ENCODE measurements at regions not wholly inside any gene's neighbourhood (a gene's known extent, or its start where the extent isn't known, plus 50 kb on each side); places are given as distances from the start of the nearest gene placed in this dataset.

GRCh38 chr1:209046058-209046417 lies 537.5 kb upstream of the CAMK1G start:
- no peak overlapping the region for H3K27ac ChIP-seq (ENCODE audit: low read depth, low read length)
- H3K4me3 ChIP-seq (ENCODE audit: low read length), result no peak overlapping the region
- DNase-seq, result no peak
- WGBS, 2 experiments (ENCODE audit: insufficient coverage in 1 of 2, insufficient read length in 1 of 2), result 89% methylated on average over 1 of the region's 1 CpG; no CpG with 5 or more reads in 1 of the 2 experiments
- H3K4me1 ChIP-seq (ENCODE audit: control insufficient read depth, insufficient read depth, low read length), result peaks cover 3% of the 10 kb centered on the region
- H3K27ac Mint-ChIP-seq, result no peak overlapping the region
- H3K36me3 ChIP-seq (ENCODE audit: control insufficient read depth, insufficient read depth, low read length), result no peaks in the 10 kb centered on the region
- no peak for TF ChIP-seq CTCF (conservative IDR thresholded peaks at IDR 0.05)
- H3K4me1 Mint-ChIP-seq, result peaks cover 19% of the 10 kb centered on the region
- H3K9me3 Mint-ChIP-seq, result no peaks in the 10 kb centered on the region
- H3K27me3 Mint-ChIP-seq (ENCODE audit: insufficient read depth), result peaks cover 15% of the 10 kb centered on the region
- no peaks in the 10 kb centered on the region for H3K9me3 ChIP-seq (ENCODE audit: control insufficient read depth, low read length)
- no peaks in the 10 kb centered on the region for H3K36me3 Mint-ChIP-seq (ENCODE audit: low read depth)
- no peaks in the 10 kb centered on the region for H3K27me3 ChIP-seq (ENCODE audit: control insufficient read depth, insufficient read depth, low read length, poor library complexity, severe bottlenecking)
- no peak overlapping the region for H3K9ac ChIP-seq (ENCODE audit: extremely low read depth, low read length, poor library complexity, severe bottlenecking)
- no peak overlapping the region for H3K4me3 Mint-ChIP-seq

DNA sequence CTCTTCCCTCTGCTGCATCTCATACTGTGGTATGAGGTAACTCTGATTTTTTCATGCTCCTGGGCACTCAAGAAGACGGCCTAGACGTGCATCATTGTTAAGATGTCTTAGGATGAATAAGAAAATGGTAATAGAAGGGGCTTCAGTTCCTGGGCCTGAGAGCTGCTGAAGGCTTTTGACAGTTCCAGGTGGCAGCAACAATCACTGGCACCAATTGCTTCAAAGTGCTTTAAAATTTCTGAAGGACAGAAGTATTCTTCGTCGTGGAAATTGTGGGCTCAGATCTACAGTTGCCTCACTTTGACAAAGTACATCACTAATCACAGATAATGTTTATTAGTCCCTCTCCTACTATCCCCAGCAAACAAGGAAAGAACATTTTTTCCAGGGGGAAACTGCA lies 536.6 kb upstream of the CAMK1G start:
- Mint-ChIP-seq H3K9me3 (no peaks in the 10 kb centered on the region), H3K36me3 (ENCODE audit: low read depth) (no peaks in the 10 kb centered on the region), H3K4me1 (peaks cover 19% of the 10 kb centered on the region), H3K4me3 (no peak overlapping the region), H3K27me3 (ENCODE audit: insufficient read depth) (peaks cover 18% of the 10 kb centered on the region), H3K27ac (no peak overlapping the region)
- H3K27ac ChIP-seq (ENCODE audit: low read depth, low read length), result no peak overlapping the region
- TF ChIP-seq CTCF (conservative IDR thresholded peaks at IDR 0.05), result no peak
- H3K27me3 ChIP-seq (ENCODE audit: control insufficient read depth, insufficient read depth, low read length, poor library complexity, severe bottlenecking), result no peaks in the 10 kb centered on the region
- H3K36me3 ChIP-seq (ENCODE audit: control insufficient read depth, insufficient read depth, low read length), result no peaks in the 10 kb centered on the region
- H3K9ac ChIP-seq (ENCODE audit: extremely low read depth, low read length, poor library complexity, severe bottlenecking), result no peak overlapping the region
- no peak for DNase-seq
- no peaks in the 10 kb centered on the region for H3K9me3 ChIP-seq (ENCODE audit: control insufficient read depth, low read length)
- WGBS, 2 experiments (ENCODE audit: insufficient coverage in 1 of 2, insufficient read length in 1 of 2), result 96 to 100% methylated on average over 2 to 4 of the region's 4 CpGs
- H3K4me3 ChIP-seq (ENCODE audit: low read length), result no peak overlapping the region
- peaks cover 3% of the 10 kb centered on the region for H3K4me1 ChIP-seq (ENCODE audit: control insufficient read depth, insufficient read depth, low read length)

- Mint-ChIP-seq H3K27ac (no peak overlapping the region), H3K36me3 (ENCODE audit: low read depth) (no peaks in the 10 kb centered on the region), H3K27me3 (ENCODE audit: insufficient read depth) (peaks cover 27% of the 10 kb centered on the region), H3K4me3 (no peak overlapping the region), H3K9me3 (no peaks in the 10 kb centered on the region), H3K4me1 (peaks cover 19% of the 10 kb centered on the region)
- H3K4me1 ChIP-seq (ENCODE audit: control insufficient read depth, insufficient read depth, low read length), result peaks cover 3% of the 10 kb centered on the region
- no peaks in the 10 kb centered on the region for H3K36me3 ChIP-seq (ENCODE audit: control insufficient read depth, insufficient read depth, low read length)
- no peak overlapping the region for H3K4me3 ChIP-seq (ENCODE audit: low read length)
- no peak overlapping the region for H3K9ac ChIP-seq (ENCODE audit: extremely low read depth, low read length, poor library complexity, severe bottlenecking)
- H3K27ac ChIP-seq (ENCODE audit: low read depth, low read length), result no peak overlapping the region
- 89 to 92% methylated on average over 5 of the region's 5 CpGs for WGBS, 2 experiments (ENCODE audit: insufficient coverage in 1 of 2, insufficient read length in 1 of 2)
- no peaks in the 10 kb centered on the region for H3K27me3 ChIP-seq (ENCODE audit: control insufficient read depth, insufficient read depth, low read length, poor library complexity, severe bottlenecking)
- DNase-seq, result no peak
- no peaks in the 10 kb centered on the region for H3K9me3 ChIP-seq (ENCODE audit: control insufficient read depth, low read length)
- no peak for TF ChIP-seq CTCF (conservative IDR thresholded peaks at IDR 0.05)
Observed at GRCh38 chr1:209048941-209049669, 534.4 kb upstream of the CAMK1G start.

Measured in endodermal cell (in vitro differentiated cells).